AG20443 (cell line): ENCODE measurements at regions not wholly inside any gene's neighbourhood (a gene's known extent, or its start where the extent isn't known, plus 50 kb on each side); places are given as distances from the start of the nearest gene placed in this dataset.
"Not testable (repeated sequence)": the region's sequence is repeated elsewhere in the genome, so short reads cannot be mapped to it uniquely, and the experiment has no call there.

Experiments
- DNase-seq: peaks from one replicate; pipeline ENCODE4 v3.0.0; 2012; ENCODE audit warnings: low spot score, mixed read lengths

DNA sequence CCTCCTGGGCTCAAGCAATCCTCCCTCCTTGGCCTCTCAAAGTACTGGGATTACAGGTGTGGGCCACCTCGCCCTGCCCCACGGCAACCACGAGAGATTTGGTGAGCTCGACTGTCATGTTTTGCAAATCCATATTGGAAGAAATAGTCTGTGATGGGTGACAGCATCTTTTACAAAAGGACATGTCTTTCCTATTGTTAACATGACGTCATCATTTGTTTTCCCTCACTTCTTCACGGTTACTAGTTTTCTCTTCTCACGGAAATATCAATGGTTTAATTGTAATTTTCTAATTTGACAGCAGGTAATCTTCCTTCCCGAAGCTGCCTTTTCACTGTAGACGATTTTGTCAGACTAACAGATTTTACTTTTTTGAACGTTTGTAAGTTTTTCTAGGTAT, 110.8 kb upstream of the GREM2 start:
- DNase-seq, result no peak

GRCh38 chr1:240720976-240721375, 109.0 kb upstream of the GREM2 start:
- DNase-seq, result peak; percentile 42

GRCh38 chr1:240719953-240720700, 108.2 kb upstream of the GREM2 start:
- peak; percentile 73 for DNase-seq

DNA sequence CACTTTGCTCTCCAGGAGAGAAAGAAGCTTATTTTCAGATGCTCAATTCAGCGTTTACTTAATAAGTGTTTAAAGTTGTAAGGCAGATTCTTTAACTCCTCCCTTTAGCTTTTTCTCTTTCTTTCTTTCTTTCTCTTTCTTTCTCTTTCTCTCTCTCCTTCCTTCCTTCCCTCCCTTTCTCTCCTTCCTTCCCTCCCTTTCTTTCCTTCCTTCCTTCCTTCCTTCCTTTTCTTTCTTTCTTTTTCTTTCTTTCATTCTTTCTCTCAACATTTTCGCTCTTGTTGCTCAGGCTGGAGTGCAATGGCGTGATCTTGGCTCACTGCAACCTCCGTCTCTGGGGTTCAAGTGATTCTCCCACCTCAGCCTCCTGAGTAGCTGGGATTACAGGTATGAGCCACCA, 104.6 kb upstream of the GREM2 start:
- not testable (repeated sequence) for DNase-seq

DNA sequence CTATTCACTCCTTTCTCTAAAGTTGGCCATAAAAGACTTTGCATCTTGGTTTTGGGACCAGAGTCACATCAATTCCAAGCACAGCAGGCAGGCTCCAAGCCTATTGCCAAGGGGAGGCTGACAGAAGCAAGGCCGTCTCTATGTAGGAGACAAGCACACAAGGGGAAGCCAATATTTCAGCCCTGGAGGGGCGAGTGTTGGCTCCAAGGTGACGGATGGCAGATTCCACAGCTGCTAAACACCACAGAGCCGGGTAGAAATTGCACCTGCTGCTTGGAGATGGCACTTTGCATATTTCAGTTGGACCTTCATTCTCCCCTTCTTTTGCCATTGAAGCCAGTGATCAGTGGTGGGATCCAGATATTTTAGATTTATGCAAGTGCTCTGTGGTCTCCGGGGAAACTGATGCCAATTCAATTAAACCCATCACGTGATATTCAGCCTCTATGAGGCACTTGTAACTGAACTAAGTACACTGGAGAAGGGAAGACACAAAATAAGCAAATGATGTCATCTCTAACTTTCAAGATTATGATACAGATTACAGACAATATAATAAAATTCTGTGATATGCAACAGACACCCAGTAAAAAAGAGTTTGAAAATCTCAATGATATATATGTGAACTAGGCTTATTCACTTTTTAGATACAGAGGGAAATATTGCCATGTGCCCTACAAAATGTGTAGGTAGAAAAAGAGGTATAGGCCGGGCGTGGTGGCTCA, 102.8 kb upstream of the GREM2 start:
- no peak for DNase-seq

DNA sequence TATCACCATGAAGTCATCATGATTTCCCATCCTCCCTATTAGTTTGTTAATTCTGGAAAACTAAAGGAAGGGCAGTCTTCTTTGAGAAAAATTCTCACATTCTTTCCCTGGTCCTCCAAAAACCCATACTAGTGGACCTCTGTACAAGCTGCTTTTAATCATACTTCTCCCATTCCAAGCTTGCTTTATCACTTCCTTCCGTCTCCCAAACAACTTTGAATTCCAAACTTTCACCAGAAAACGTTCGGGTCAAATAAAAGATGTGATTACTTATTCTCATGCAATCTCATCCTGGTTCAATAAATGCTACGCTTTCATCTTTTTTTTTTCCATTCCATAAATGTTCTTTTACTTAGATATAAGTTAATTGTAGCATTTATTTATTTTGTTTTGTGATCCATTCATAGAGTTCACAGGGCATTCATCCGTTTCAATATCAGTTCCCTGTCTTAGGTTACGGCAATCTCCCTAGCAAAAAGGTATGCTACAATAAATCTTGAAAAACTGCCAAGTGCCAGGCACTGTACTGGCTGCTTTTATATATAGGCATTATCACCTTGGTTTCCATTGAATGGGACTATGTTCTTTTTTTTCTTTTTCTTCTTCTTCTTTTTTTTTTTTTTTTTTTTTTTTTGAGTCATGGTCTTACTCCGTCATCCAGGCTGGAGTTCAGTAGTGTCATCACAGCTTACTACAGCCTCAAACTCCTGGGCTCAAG, 100.2 kb upstream of the GREM2 start:
- peak; percentile 55 for DNase-seq

DNA sequence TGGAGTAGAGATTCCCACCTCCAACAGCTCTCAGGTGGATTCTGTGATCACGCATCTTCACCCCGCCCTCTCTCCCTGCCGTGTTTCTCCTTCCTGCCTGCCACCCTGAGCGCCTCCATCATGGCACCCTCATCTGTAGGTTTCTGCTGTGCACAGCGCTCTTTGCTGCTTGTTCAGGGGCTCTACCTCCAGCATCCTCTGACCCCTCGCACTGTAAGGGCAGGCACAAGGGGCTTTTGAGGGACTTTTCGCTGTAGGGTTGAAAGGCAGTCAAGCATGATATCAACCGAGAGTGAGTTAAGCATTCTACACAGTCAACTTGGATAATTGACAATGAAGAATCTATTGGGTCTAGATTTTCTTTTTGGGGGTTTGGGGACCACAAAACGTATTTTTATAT, 99.1 kb upstream of the GREM2 start:
- no peak for DNase-seq

- DNase-seq, result no peak
Measured at GRCh38 chr1:240709676-240710075, 97.7 kb upstream of the GREM2 start.

- peak; percentile 55 for DNase-seq
Measured at GRCh38 chr1:240706150-240706935, 94.4 kb upstream of the GREM2 start.

DNA sequence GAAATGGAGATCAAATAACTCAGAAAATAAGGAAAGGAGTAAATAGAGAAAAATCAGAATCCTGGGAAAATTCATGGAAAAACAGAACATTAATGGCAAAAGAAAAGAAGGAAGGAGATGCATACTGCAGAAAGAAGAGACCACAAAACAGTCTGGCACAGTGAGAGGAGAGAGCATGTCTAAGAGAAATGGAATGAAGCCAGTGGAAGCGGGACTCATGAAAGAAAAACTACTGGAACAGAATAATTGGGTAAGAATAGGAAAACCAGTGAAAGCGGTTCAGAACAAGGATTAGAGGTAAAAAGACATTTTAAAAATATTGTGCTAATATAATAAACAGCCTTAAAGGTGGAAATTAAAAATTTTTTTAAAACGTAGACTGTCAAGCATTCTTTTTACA, 93.6 kb upstream of the GREM2 start:
- peak; percentile 62 for DNase-seq

DNA sequence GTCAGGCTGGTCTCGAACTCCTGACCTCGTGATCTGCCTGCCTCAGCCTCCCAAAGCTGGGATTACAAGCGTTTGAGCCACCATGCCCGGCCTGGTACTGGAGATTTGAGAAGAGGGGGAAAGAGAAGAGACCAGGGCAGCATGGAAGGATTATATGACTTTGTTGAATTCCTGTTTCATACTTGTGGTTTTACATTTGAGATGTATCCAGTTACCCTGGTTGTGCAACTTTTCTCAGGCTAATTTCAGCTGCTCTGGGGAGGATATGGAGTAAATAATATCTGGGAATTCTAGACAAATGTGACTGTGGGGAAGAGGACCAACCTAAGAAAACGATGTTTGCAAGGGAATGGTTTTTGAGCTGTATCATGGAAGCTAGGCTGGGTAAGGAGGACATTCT, 89.5 kb upstream of the GREM2 start:
- peak; percentile 77 for DNase-seq

GRCh38 chr1:240695416-240695815, 83.5 kb upstream of the GREM2 start:
- no peak for DNase-seq

- no peak for DNase-seq
Measured at GRCh38 chr1:240693844-240694243, 81.9 kb upstream of the GREM2 start.

DNA sequence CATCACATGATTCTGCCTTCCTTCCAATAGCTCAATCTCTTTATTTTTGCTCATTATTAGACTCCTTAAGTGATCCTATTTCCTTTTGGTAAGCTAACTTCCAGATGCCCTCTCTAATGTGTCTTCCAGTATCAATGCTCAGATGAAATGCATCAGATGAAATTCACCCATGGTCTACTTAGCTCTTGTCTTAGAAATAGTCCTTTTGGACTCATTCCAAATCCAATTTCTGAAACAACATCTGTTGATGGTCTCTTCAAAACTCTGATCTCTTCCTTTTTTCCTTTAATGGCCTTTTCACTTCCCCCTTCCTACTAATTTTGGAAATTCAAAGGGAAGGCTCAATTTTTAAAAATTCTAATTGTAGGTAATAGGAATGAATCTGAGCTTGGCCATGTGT, 81.1 kb upstream of the GREM2 start:
- DNase-seq, result no peak

- DNase-seq, result peak; percentile 77
Measured at GRCh38 chr1:240691909-240692705, 80.2 kb upstream of the GREM2 start.

DNA sequence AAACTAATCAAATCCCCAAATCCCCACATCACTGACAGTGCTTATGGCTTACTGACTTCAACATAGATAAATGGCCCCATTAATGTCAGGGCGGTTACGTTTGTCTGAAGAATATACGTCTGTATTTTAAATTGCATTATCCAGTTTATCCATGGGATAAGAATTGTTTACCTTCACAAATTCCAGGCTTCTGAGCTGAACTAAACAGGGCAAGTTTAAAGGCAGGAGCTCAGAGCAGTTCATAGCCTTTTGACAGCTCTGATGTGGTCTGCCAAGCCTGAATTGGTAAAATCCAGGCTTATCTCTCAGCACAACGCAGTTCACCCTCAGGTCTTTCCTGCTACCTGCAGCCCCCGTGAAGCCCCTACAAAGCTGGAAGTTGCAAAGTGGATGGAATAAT, 79.5 kb upstream of the GREM2 start:
- no peak for DNase-seq

GRCh38 chr1:240687820-240688219, 75.9 kb upstream of the GREM2 start:
- no peak for DNase-seq

DNA sequence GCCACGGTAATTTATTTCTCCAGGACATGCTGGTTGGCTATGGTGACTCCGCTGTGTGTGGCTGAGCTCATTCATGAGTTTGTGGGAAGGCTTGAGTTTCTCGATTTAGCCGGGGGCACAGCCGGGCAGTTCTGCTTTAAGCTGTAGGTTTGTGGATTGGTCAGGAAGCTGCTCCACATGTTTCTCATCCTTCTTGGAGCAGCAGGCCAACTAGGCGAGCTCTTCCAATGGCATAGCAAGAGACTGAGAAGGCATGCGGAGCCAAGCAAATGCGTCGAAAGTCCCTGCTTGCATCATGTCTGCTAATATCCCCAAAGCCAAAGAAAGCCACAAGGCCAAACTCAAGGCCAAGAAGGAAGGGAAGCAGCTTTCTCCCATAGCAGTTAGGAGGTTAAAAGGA, 71.6 kb upstream of the GREM2 start:
- peak; percentile 85 for DNase-seq

- DNase-seq, result no peak
Measured at GRCh38 chr1:240682859-240683242, 70.9 kb upstream of the GREM2 start.

DNA sequence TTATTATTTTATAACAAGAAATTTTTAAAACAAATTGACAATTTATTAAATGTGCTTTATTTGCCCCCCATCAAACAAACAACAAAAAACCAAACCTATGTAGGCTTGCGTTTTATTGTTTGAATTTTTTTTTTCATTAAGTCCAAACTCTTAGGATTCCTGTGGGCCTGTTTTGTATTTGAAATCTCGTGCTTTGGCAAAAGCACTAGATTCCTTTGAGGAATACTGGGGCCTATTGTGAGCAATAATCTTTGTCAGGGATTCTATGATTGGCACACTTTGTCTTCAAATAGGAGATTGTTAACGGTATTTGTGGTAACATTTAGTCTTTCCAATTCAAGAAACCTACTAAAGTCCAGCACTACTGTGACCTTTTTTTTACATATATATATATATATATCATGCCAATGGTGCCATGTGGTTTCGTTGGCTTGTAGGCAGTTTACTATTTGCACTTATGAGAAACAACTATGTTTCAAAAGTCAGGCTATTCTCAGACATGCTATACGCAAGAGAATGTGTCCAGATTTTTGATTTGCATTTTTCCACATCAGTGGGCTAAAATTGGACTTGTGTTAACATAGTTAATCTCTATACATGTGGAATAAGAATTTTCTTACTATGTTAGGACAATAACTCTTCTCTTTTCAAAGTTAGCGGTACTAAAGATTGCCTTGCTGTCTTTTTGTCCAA, 70.4 kb upstream of the GREM2 start:
- DNase-seq, result peak; percentile 25
